ENCODE measurements at regions not wholly inside any gene's neighbourhood (a gene's known extent, or its start where the extent isn't known, plus 50 kb on each side); places are given as distances from the start of the nearest gene placed in this dataset.
"Not testable (repeated sequence)": the region's sequence is repeated elsewhere in the genome, so short reads cannot be mapped to it uniquely, and the experiment has no call there.

- no peak for DNase-seq
These were observed 499.8 kb downstream of the C12orf50 start for GRCh38 chr12:87529413-87529812.

GRCh38 chr12:87520968-87521367, 508.2 kb downstream of the C12orf50 start:
- no peak for DNase-seq

DNA sequence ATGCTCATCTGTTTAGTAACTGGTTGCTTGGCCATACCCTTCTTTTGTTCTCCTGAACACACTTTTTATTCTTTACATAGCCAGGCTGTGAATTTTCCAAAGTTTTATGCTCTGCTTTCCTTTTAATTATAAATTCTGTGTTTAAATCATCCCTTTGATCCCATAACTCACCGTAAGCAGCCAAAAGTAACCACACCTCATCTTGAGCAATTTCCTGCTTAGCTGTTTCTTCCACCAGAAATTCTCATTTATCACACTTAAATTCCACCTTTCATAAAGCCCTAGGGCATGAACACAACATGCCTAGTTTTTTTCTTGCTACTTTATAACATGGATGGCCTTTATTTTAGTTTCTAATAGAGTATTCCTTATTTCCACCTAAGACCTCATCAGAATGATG, 510.7 kb downstream of the C12orf50 start:
- no peak for DNase-seq

DNA sequence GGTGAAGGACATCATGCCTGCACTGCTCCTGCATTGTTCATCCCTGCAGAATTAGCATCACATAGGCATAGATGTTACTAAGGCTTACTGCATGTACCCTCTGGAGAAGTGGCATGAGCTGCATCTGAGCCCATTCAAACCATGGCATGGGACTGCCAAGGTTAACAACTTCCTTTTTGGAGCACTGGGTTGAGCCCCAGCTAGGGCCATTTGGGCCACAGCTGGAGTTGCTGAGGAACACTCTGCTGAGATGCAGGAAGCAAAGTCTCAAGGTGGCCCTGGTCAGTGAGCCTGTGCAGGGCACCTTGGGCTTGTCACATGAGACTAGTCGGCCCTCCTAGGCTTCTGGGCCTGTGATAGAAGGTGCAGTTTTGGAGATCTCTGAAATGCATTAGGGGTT, 511.2 kb downstream of the C12orf50 start:
- DNase-seq, result no peak

GRCh38 chr12:87513536-87514280, 515.5 kb downstream of the C12orf50 start:
- no peak for DNase-seq

- DNase-seq, result no peak
These were observed 517.8 kb downstream of the C12orf50 start for GRCh38 chr12:87511371-87511770.

- DNase-seq, result no peak
These were observed 519.9 kb downstream of the C12orf50 start for GRCh38 chr12:87509237-87509820.

DNA sequence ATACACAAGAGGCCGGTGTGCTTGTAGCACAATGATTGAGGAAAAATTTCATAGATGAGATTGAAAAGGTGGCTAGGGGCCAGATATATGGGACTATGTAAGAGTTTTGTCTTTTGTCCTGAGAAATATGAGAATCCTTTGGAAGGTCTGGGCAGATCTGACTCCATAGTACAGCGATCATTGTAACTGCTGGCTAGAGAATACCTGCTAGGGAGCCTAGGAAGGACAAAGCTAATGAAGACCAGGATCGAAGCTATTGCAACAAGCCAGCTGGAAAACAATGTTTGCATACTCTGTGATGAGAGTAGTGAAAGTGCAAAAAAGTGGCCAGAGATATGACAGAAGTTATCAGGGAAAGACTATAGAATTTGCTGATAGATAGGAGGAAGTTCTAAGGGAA, 537.6 kb downstream of the C12orf50 start:
- no peak for DNase-seq

GRCh38 chr12:87491089-87491488, 538.1 kb downstream of the C12orf50 start:
- no peak for DNase-seq

GRCh38 chr12:87469295-87469694, 559.9 kb downstream of the C12orf50 start:
- DNase-seq, result no peak

DNA sequence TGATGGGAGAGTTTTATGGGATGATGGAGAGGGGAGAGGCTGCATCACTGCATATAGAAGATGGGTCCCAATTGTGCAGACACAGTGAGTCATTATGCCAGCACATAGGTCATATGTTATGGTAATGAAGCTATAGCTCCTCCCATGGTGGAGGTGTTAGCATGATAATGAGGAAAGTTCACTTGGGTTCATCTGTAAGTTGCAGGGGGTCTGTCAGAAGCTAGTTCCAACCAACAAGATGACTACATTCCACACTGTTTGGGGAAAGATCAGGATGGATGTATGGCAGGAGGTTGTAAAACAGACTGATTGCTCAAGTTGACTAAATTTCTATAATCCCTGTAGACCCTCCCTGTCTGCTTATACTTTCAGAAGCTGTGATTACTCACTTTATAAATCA, 561.3 kb downstream of the C12orf50 start:
- DNase-seq, result no peak

- DNase-seq, result no peak
These were observed 564.6 kb downstream of the C12orf50 start for GRCh38 chr12:87464565-87464964.

DNA sequence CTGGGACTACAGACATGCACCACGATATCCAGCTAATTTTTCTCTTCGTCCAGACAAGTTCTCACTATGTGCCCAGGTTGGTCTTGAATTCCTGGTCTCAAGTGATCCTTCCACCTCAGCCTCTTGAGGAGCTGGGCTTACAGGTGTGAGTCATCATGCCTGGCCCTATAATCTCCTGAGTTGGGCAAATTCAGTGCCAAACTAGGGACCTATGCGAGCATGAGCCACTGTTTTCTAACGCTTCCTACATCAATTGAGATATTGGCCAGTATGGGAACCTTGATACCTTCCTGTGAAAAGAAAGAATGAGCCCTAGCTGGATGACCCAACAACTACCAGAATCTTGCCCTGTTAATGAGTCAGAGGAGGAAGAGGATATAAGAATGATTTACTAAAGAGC, 585.2 kb downstream of the C12orf50 start:
- no peak for DNase-seq

- no peak for DNase-seq
These were observed 587.7 kb downstream of the C12orf50 start for GRCh38 chr12:87441511-87441910.

DNA sequence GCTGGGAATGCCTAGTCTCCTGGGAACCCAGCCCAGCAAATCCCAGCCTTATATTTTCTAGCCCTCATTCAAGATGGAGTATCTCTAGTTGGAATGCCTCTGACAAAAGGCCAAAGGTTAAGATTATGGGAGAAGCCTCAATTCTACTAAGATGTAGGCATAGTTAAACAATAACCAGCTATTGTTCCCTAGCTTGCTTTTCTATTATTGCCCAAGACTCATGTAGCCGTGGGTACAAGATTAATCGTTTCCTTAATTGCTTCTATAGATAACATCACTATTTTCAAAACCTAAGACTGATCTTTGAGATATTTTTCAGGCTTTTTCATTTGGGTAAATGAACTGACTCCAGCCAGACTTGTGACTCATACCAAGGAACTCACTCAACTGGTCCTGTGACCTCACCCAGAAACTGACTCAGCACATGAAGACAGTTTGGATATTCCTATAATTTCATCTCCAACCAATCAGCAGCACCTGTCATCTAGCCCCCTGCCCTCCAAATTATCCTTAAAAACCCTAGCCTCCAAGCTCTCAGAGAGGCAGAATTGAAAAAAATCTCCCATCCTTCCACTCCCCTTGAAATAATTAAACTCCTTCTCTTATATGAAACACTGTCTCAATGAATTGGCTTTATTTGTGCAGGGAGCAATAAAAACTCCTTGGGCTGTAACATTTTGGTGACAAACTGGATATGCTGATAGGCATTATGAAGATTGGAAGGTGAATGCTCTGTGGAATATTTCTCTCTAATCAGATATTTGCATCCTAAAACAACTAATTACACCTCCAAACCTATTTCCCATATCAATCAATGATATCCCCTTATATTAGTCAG, 589.0 kb downstream of the C12orf50 start:
- DNase-seq, result no peak

- no peak for DNase-seq
These were observed 598.8 kb downstream of the C12orf50 start for GRCh38 chr12:87430444-87430843.

DNA sequence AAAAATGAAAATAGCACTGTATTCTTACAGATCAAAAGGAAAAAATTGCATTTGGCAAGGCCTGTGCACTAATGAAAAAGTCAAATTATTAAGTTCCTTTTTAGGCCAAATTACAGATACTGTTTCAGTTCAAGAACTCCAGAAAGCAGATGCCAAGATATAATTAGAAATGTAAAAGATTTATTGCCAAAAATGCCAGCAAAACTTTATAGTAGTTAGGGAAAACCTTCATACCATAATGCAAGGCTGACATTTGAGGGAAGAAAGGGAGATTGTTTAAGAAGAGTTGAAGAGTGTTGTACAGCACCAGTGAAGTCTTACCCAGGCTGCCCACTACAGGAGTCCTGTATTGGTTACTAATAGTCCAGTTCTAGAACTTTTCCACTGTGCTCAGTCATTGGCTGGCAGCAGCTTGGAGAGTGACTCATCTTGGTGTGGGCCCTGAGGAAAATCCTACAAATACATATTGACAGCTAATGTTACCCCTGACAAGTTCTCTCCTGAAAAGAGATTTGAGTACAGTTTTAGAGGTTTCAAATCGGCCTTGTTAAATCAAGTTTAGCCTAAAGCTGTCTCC, 600.4 kb downstream of the C12orf50 start:
- DNase-seq, result no peak

DNA sequence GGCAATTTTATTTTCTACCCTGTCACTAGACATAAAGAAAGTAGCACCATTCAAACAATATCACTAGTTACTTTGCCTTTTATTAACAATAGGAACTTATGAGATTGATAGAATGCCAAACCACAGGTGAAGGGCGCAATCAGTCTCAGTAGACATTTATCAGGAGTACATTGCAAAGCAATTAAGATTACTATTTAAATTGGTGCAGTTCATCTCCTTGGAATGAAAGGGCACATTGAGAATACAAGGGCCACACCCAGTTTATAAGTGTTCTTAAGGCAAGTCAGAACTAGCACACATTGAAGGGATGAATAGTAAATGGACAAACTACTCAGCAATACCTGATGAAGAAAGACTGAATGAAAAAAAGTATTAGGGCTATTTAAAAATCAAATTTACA, 601.4 kb downstream of the C12orf50 start:
- DNase-seq, result no peak

GRCh38 chr12:87425942-87426554, 603.2 kb downstream of the C12orf50 start:
- no peak for DNase-seq

DNA sequence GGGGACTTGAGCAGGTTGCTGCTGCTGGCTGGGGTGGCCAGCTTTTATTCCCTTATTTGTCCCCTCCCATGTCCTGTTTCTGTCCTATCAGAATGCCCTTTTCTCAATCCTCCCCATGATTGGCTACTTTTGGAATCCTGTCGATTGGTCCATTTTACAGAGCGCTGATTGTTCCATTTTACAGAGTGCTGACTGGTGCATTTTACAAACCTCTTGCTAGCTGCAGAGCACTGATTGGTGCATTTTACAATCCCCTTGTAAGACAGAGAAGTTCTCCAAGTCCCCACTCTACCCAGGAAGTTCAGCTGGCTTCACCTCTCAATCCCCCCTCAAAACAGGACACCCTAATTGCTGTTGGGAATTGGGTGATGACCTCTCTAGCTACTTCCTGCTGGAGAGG, 608.0 kb downstream of the C12orf50 start:
- DNase-seq, result not testable (repeated sequence)

DNA sequence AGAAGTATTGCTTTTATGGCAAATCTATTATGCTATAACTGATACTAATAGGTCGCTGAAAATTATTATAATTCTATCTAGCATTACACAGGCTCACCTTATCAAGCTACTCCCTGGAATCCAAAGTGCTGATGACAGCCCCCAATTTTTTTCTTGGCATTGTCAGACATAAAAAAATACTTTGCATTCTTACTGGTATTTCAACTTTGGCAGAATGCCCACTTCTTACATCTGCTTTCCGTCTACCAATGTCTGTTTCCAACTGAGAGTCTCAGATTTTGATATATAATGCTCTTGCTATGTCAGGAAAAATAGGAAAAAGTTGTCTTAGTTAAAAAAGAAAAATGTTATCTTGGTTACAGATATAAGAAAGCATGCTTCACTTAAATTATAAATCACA, 615.4 kb downstream of the C12orf50 start:
- DNase-seq, result no peak

GRCh38 chr12:87406926-87407325, 622.3 kb downstream of the C12orf50 start:
- no peak for DNase-seq

GRCh38 chr12:87405918-87406317, 623.3 kb downstream of the C12orf50 start:
- no peak for DNase-seq
